SHP77 treated with DMSO at 0.1 percent for 48 hours (cell line): ENCODE measurements at regions not wholly inside any gene's neighbourhood (a gene's known extent, or its start where the extent isn't known, plus 50 kb on each side); places are given as distances from the start of the nearest gene placed in this dataset.

Source experiments
- DNase-seq: peaks from one replicate; lab custom pipeline; 2025; lab: John Stamatoyannopoulos, UW

- no peak for DNase-seq
Observed at GRCh38 chr2:240343548-240343947, 91.9 kb upstream of the GPC1 start.

- DNase-seq: no peak
Observed at GRCh38 chr2:240344904-240345303, 90.6 kb upstream of the GPC1 start.

GRCh38 chr2:240346015-240346752 is 89.3 kb upstream of the GPC1 start:
- no peak for DNase-seq

- no peak for DNase-seq
Observed at GRCh38 chr2:240346753-240347372, 88.6 kb upstream of the GPC1 start.

DNA sequence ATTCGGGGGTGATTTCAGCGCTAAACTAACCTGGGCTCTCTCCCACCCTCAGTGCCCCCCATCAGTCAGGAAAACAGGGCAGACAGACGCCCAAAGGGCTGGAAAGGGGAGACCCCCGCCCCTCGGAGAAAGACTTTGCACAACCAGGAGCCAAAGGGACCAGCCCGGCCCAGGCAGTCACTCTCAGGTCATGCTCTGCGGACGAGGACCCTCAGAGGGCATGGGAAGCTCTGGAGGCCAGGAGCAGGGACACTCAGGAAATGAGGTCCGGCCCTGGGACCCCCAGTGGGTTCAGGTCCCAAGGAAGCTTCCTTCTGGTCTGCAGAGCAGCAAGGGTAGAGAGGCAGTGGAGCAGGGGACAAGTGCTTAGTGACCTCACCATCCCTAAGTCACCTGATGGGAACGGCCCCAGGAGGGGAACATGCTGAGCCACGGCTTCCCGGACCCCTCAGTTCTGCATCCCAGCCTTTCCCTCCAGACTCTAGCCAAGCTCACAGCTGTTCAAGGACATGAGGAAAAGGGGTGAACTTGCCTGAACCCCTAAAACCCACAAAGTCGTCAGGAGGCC is 88.0 kb upstream of the GPC1 start:
- DNase-seq: no peak

DNA sequence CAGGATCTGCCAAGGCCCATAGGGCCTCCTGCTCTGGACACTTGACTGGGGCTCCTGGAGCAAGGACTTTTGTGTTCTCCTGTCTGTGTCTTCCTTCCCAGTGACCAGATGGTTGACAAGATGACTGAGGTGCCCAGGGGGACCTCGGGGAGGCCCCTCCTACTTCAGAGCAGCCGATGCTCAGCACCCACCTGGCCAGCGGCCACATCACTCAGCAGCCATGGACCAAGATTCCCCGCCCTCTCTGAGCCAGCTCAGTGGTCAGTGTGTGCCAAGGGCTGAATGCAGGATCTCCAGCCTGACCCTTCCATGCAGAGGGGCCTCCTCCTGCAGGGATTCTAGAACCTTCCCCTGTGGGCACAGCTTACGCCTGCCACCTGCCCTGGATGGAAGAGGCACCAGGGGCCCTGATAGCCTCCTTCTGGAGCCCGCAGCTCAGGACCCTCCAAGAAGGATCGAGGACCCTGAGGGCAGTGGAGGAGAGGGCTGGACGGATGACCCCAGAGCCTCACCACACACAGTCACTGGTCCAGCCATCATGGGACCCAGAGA is 87.4 kb upstream of the GPC1 start:
- no peak for DNase-seq

GRCh38 chr2:240348522-240348921 is 86.9 kb upstream of the GPC1 start:
- DNase-seq: no peak

- DNase-seq: no peak
Observed at GRCh38 chr2:240349133-240350005, 86.1 kb upstream of the GPC1 start.

- DNase-seq: no peak
Observed at GRCh38 chr2:240350006-240350355, 85.5 kb upstream of the GPC1 start.

- no peak for DNase-seq
Observed at GRCh38 chr2:240350696-240351087, 84.8 kb upstream of the GPC1 start.

DNA sequence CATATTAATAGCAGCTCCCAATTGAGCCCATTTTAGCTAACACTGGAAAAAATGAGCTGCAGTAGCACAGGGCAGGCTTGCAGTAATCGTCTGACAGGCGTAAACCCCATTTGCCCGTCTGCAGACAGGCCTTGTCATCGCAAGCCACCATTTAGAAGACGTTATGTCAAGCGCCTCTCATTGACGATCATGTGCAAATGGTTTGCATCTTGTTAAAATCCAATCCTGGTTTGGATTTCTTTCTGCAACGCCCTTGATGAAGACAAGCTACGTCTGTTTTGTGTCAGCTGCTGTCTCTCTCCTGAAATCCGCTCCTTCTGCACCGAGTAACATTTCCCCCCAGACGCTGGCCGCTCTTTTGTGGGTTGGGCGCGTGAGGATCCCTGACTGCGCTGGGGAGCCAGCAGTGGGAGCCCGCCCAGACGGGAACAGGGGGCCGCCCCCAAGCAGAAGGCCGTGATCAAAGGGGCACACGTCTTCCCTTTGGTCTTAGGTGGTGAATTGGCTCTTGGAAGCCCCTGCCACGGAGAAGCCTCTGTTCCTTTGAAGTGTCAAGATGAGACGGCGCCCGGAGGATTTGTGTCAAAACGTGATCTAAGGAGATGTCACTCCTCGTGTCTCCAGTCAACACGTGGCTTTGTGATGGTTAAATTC is 84.2 kb upstream of the GPC1 start:
- no peak for DNase-seq

DNA sequence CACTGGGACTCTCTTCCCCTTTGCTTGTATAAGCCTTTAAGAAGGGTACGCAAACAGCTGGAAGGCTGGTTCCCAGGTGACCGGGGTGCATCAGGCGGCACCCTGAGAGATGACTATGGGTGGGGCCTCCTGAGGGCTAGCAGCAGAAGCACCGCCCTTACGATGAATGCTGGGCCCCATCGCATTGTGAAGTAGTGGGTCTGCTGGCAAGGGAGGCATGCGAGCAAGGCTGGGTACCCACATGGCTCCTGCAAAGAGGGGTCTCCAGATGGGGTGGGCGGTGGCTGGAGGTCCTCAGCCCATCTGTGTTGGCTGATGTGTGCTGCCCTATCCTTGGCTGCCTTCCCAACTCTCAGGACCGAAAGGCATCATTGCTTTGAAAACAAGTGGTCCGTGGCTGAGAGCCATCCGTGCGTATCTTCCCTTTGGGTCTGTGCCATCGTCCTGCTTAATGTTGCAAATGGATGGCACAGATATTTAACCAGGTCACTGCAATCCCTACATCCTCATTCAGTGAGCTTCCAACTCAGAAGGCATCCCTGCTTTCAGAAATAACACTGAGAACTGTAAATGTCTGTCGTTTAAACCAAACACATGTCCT is 83.5 kb upstream of the GPC1 start:
- DNase-seq: peak; percentile 30

GRCh38 chr2:240353086-240353798 is 82.2 kb upstream of the GPC1 start:
- DNase-seq: no peak

DNA sequence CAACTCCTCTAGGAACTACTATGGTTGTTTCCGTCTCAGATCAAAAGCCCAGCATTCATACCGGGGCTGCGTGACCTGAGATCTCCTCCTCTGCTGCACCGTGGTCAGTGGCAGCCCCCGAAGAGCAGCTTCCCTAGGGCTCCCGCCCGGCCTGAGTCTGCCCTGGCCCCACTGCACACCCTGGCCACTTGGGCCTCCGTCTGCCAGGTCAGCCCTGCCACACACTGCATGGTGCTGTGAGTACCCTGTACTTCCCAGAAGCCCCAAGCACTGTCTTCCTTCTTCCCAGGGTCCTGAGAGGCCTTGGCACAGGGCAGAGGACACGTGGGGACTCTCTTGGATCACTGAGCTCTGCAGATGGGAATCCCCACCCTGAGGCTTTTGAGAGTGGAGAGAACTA is 81.5 kb upstream of the GPC1 start:
- no peak for DNase-seq

DNA sequence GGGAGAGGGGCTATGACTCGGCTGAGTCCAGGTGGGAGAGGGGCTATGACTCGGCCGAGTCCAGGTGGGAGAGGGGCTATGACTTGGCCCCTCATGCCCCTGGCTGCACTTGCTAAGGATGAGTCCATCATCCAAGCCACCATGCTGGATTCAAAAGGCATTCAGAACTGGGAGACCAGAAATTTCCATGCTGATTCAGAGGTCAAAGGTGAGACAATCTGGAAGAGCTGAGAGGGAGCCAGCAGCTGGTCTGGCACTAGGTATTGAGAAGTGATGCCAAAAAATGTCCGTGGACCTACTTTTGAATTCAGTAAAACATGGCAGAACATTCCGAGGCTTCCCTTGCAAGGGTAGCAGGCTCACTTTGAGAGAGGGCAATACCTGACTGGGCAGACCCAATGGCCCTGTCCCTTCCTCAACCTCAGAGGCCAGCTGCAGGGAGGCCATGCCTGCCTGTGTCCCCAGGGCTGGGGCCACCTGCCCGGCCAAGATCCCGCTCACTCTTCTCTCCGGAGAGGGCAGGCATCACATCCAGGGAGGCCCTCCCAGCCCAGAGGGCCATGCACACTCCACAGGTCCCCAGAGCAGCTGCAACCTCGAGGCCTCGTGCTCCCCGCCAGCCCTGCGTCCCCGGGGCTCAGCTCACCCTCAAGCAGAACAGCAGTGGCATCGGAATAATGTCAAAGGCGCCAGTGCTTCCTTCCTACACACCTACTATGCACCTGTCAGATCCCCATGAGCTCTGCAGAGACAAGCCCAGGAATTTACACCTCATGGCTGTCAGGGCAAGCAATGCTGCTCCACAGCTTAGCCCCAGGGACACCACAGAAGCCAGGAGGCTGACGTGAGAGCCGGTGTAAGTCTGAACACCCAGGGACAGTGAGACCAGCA is 80.2 kb upstream of the GPC1 start:
- DNase-seq: no peak

DNA sequence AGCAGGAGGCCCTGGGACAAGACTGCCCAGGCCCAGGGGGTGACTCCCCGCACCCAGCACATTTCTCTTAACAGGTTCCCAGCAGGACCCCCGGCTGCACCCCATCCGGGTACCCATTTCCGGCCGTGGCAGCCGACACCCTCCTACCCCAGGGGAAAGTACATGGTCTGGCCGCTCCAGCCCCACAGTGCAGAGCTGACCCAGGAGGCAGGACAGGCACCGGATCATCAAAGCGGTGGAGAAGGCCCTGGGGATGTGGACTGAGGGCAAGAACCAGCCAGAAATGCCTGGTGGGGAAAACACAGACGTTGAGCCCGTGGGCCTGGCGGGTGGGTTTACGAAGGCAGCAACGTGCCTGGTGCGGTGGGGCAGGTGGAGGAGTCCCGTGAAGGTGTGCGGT is 79.5 kb upstream of the GPC1 start:
- no peak for DNase-seq

DNA sequence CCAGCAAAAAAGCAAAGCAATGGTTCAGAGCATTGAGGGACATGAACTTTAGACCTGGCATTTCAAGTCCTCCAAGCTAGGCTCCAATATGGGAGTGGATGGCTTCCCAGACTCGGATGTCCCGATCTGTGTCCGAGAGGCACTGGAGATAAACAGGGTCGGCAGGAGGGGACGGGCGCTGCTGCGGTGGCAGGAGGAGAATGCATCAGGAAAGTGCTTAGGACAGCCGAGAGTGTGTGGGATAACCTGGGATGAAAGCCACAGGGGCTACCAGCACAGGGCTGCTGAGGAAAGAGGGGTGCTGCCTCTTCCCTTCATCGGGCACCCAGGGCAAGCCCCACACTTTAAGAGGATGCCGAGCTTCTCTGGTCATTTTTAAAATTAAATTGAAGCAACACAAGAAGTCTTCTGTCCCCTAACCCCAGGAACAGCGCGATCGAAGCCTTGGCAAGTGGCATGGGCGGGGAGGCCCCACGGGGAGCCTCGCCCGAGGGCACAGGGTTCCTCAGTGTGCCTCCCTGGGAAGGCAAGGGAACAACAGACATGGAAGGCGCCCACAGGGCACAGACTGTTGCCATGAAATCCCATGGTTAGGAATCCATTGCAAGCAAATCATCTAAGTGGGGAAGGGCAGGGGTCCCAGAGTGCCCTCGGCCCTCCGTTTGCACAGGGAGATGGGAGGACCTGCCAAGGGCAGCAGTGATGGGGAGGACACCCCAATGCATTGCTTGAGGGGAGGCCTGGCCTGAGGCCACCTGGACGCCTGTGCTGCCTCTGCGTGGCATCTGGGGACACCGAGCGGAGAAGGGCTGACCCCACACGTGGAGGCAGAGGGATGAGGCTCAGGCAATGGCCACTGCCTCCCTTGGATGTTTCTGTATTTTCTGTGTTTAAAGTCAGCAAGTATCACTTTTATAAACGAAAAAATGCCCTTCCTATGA is 78.5 kb upstream of the GPC1 start:
- DNase-seq: no peak

GRCh38 chr2:240357641-240358012 is 77.8 kb upstream of the GPC1 start:
- no peak for DNase-seq

DNA sequence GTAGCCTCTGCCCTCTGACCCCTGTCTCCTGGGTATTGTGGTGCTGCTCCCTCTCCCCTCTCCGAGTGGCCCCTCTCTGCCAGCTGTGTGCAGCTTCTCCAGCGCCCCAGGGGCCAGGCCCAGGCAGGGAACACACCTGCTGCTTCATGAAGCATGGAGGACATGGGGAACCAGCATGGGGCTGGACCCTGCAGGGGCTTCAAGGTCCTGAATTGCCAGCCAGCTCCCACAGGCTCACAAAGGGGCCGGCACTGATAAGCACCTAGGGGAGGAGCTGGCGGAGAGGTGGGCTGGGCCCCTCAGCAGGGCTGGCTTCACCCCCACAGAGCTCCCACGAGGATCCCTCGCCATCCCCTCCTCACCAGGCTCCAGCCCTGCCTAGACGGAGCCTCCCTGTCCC is 77.4 kb upstream of the GPC1 start:
- DNase-seq: no peak
